WTC11 (cell line): ENCODE measurements at regions not wholly inside any gene's neighbourhood (a gene's known extent, or its start where the extent isn't known, plus 50 kb on each side); places are given as distances from the start of the nearest gene placed in this dataset.

ENCODE experiments used
- ATAC-seq: fragments of 200-7000 bp; cut with Tn5 transposase; 2 replicates; pipeline ENCODE4 v1.10.0; 2021; ENCODE audit warnings: mild to moderate bottlenecking, moderate library complexity
- CTCF ChIA-PET: fragments of 300-600 bp; sonication (Branson Sonifier 250); formaldehyde crosslinking; loops from one replicate; lab custom pipeline; 2021; ENCODE audit warnings: antibody characterized with exemption; lab: Charles Lee
- POLR2A ChIA-PET: fragments of 350-600 bp; sonication (Branson Sonifier 250); formaldehyde crosslinking; loops from one replicate; lab custom pipeline; 2021; ENCODE audit warnings: antibody characterized with exemption; lab: Charles Lee
- DNase-seq: peaks from one replicate; pipeline ENCODE4 v3.0.0; 2021; ENCODE audit warnings: low spot score
- H3K27ac Mint-ChIP-seq: 2 replicates; pipeline ENCODE4 v1.8.0; 2021; ENCODE audit warnings: mixed read lengths
- H3K27me3 Mint-ChIP-seq: 2 replicates; pipeline ENCODE4 v1.8.0; 2021; ENCODE audit warnings: low read depth, mild to moderate bottlenecking, moderate library complexity, mixed read lengths
- H3K36me3 Mint-ChIP-seq: 2 replicates; pipeline ENCODE4 v1.8.0; 2021; ENCODE audit warnings: mixed read lengths
- H3K4me1 Mint-ChIP-seq: 2 replicates; pipeline ENCODE4 v1.8.0; 2022; ENCODE audit warnings: mixed read lengths
- H3K4me3 Mint-ChIP-seq: 2 replicates; pipeline ENCODE4 v1.8.0; 2021; ENCODE audit warnings: mild to moderate bottlenecking, moderate library complexity, mixed read lengths
- H3K9me3 Mint-ChIP-seq: 2 replicates; pipeline ENCODE4 v1.8.0; 2021; ENCODE audit warnings: mixed read lengths
- ARID4B ChIP-seq: sonication (generic); formaldehyde crosslinking; IDR thresholded peaks from 2 replicates; pipeline ENCODE4 v1.8.0; 2023; ENCODE audit warnings: missing genetic modification reagents, mild to moderate bottlenecking, borderline replicate concordance
- CDX4 ChIP-seq: fragments of 250-450 bp; sonication (Bioruptor Pico); IDR thresholded peaks from 2 replicates; pipeline ENCODE4 v1.9.0; 2021; ENCODE audit warnings: moderate library complexity, mild to moderate bottlenecking, inconsistent platforms, borderline replicate concordance
- E2F1 ChIP-seq: sonication (generic); formaldehyde crosslinking; IDR thresholded peaks from 2 replicates; pipeline ENCODE4 v1.8.0; 2022; ENCODE audit warnings: mild to moderate bottlenecking, missing genetic modification reagents
- E2F5 ChIP-seq: sonication (generic); formaldehyde crosslinking; IDR thresholded peaks from 2 replicates; pipeline ENCODE4 v1.8.1; 2022; ENCODE audit warnings: mild to moderate bottlenecking, moderate library complexity, missing genetic modification reagents
- EMX1 ChIP-seq: fragments of 250-450 bp; sonication (Bioruptor Pico); IDR thresholded peaks from 2 replicates; pipeline ENCODE4 v1.8.0; 2021; ENCODE audit warnings: mild to moderate bottlenecking
- ESRRA ChIP-seq: sonication (generic); formaldehyde crosslinking; IDR thresholded peaks from 2 replicates; pipeline ENCODE4 v1.8.1; 2022; ENCODE audit warnings: mild to moderate bottlenecking, missing genetic modification reagents, borderline replicate concordance
- ETV6 ChIP-seq: sonication (generic); formaldehyde crosslinking; IDR thresholded peaks from 2 replicates; pipeline ENCODE4 v1.8.1; 2022; ENCODE audit warnings: mild to moderate bottlenecking, missing genetic modification reagents
- GABPB1 ChIP-seq: sonication (generic); formaldehyde crosslinking; IDR thresholded peaks from 2 replicates; pipeline ENCODE4 v1.8.1; 2023; ENCODE audit warnings: mild to moderate bottlenecking, missing genetic modification reagents
- GRHL2 ChIP-seq: fragments of 250-450 bp; sonication (Bioruptor Pico); IDR thresholded peaks from 2 replicates; pipeline ENCODE4 v1.8.0; 2022; ENCODE audit warnings: mild to moderate bottlenecking, moderate library complexity; ENCODE audit not compliant: insufficient replicate concordance, severe bottlenecking
- GTF2I ChIP-seq: fragments of 250-450 bp; sonication (Bioruptor Pico); conservative IDR thresholded peaks from 2 replicates; pipeline ENCODE4 v1.4.0; 2021; ENCODE audit warnings: mild to moderate bottlenecking
- HMGA2 ChIP-seq: fragments of 250-450 bp; sonication (Bioruptor Pico); IDR thresholded peaks from 2 replicates; pipeline ENCODE4 v1.4.0; 2021; ENCODE audit warnings: mild to moderate bottlenecking, moderate library complexity
- IRF2 ChIP-seq: sonication (generic); formaldehyde crosslinking; IDR thresholded peaks from 2 replicates; pipeline ENCODE4 v1.8.0; 2022; ENCODE audit warnings: low read depth, missing genetic modification reagents, borderline replicate concordance
- NFE2L1 ChIP-seq: sonication (generic); formaldehyde crosslinking; IDR thresholded peaks from 2 replicates; pipeline ENCODE4 v1.8.1; 2023; ENCODE audit warnings: missing genetic modification reagents
- NR3C1 ChIP-seq: sonication (generic); formaldehyde crosslinking; conservative IDR thresholded peaks from 2 replicates; pipeline ENCODE4 v1.8.1; 2023; ENCODE audit warnings: low read depth, mild to moderate bottlenecking, missing genetic modification reagents
- PREB ChIP-seq: sonication (generic); formaldehyde crosslinking; IDR thresholded peaks from 2 replicates; pipeline ENCODE4 v1.8.1; 2022; ENCODE audit warnings: mild to moderate bottlenecking, missing genetic modification reagents, moderate library complexity, borderline replicate concordance
- PRRX2 ChIP-seq: fragments of 250-450 bp; sonication (Bioruptor Pico); IDR thresholded peaks from 2 replicates; pipeline ENCODE4 v1.8.0; 2021; ENCODE audit warnings: mild to moderate bottlenecking
- TEAD1 ChIP-seq: sonication (generic); formaldehyde crosslinking; IDR thresholded peaks from 2 replicates; pipeline ENCODE4 v1.8.0; 2022; ENCODE audit warnings: mild to moderate bottlenecking, missing genetic modification reagents
- ZBTB43 ChIP-seq: sonication (generic); formaldehyde crosslinking; IDR thresholded peaks from 2 replicates; pipeline ENCODE4 v1.8.1; 2023; ENCODE audit warnings: mild to moderate bottlenecking, missing genetic modification reagents
- ZNF232 ChIP-seq: sonication (generic); formaldehyde crosslinking; IDR thresholded peaks from 2 replicates; pipeline ENCODE4 v1.8.0; 2022; ENCODE audit warnings: mild to moderate bottlenecking, missing genetic modification reagents
- ZNF281 ChIP-seq: sonication (generic); formaldehyde crosslinking; IDR thresholded peaks from 2 replicates; pipeline ENCODE4 v1.8.0; 2023; ENCODE audit warnings: mild to moderate bottlenecking, missing genetic modification reagents
- ZNF425 ChIP-seq: fragments of 250-450 bp; sonication (Bioruptor Pico); conservative IDR thresholded peaks from 2 replicates; pipeline ENCODE4 v1.9.0; 2021; ENCODE audit warnings: mild to moderate bottlenecking

- TF ChIP-seq ZNF281 (CRISPR knock-in tag), result no peak
- TF ChIP-seq ESRRA (CRISPR knock-in tag), result no peak
- no peak for TF ChIP-seq E2F1 (CRISPR knock-in tag)
These were observed 606.0 kb upstream of the RBFOX1 start (continued) for GRCh38 chr16:6726621-6727020.

- H3K27ac Mint-ChIP-seq, result no peak overlapping the region
- TF ChIP-seq CDX4, result no peak
- TF ChIP-seq NFE2L1 (CRISPR knock-in tag), result no peak
- TF ChIP-seq PREB, result no peak
- no peak for TF ChIP-seq E2F5
- no peak for TF ChIP-seq GRHL2 (CRISPR knock-in tag)
- no peak for TF ChIP-seq ETV6
- TF ChIP-seq IRF2, result no peak
- TF ChIP-seq HMGA2 (CRISPR knock-in tag), result no peak
- TF ChIP-seq TEAD1, result no peak
- no peak for TF ChIP-seq ARID4B (CRISPR knock-in tag)
- TF ChIP-seq EMX1 (CRISPR knock-in tag), result no peak
- no peak for TF ChIP-seq NR3C1
- no peak for TF ChIP-seq ZNF425
- TF ChIP-seq GABPB1 (CRISPR knock-in tag), result no peak
- TF ChIP-seq ZBTB43, result no peak
- TF ChIP-seq PRRX2, result no peak
- TF ChIP-seq GTF2I (CRISPR knock-in tag), result no peak
- no peak for TF ChIP-seq ZNF232
These were observed 606.9 kb upstream of the RBFOX1 start for GRCh38 chr16:6725634-6726331.

More at GRCh38 chr16:6725634-6726331, 606.9 kb upstream of the RBFOX1 start:
- no peaks in the 10 kb centered on the region for H3K4me1 Mint-ChIP-seq
- peaks cover 64% of the 10 kb centered on the region for H3K36me3 Mint-ChIP-seq
- no peak for DNase-seq
- peaks cover 13% of the 10 kb centered on the region; the same call in 1 of the 2 replicates for H3K27me3 Mint-ChIP-seq
- POLR2A ChIA-PET, result no interaction called here
- no peak overlapping the region for H3K4me3 Mint-ChIP-seq
- no peak for ATAC-seq
- CTCF ChIA-PET, result no interaction called here
- peaks cover 82% of the 10 kb centered on the region for H3K9me3 Mint-ChIP-seq
